ENCODE measurements at regions not wholly inside any gene's neighbourhood (a gene's known extent, or its start where the extent isn't known, plus 50 kb on each side); places are given as distances from the start of the nearest gene placed in this dataset.

- H3K9ac ChIP-seq: no peak overlapping the region
- H3K4me3 ChIP-seq (IDR thresholded peaks at IDR 0.05; ENCODE audit: insufficient read depth, low read depth, low read length): no peak overlapping the region
- no peak for TF ChIP-seq CTCF (conservative IDR thresholded peaks at IDR 0.05; ENCODE audit: low read depth, low read length)
- H3K4me2 ChIP-seq: no peak overlapping the region
- H3K4me1 ChIP-seq (ENCODE audit: low read depth, poor library complexity, severe bottlenecking): peaks cover 4% of the 10 kb centered on the region
- no peaks in the 10 kb centered on the region for H3K79me2 ChIP-seq (ENCODE audit: insufficient read depth, low read depth)
- no peaks in the 10 kb centered on the region for H4K20me1 ChIP-seq (ENCODE audit: insufficient read depth)
- H2AFZ ChIP-seq (ENCODE audit: low read depth): no peak overlapping the region
- no peaks in the 10 kb centered on the region for H3K36me3 ChIP-seq (ENCODE audit: insufficient read depth)
- H3K27me3 ChIP-seq (ENCODE audit: insufficient read depth, low read depth): no peaks in the 10 kb centered on the region
- H3K27ac ChIP-seq: no peak overlapping the region
Observed at GRCh38 chr14:44131861-44132260, 375.2 kb downstream of the FSCB start.

GRCh38 chr14:44113769-44114730 lies 393.0 kb downstream of the FSCB start:
- no peak overlapping the region for H3K4me2 ChIP-seq
- H3K27me3 ChIP-seq (ENCODE audit: insufficient read depth, low read depth): no peaks in the 10 kb centered on the region
- TF ChIP-seq CTCF (conservative IDR thresholded peaks at IDR 0.05; ENCODE audit: low read depth, low read length): no peak
- H3K36me3 ChIP-seq (ENCODE audit: insufficient read depth): no peaks in the 10 kb centered on the region
- H3K4me3 ChIP-seq (IDR thresholded peaks at IDR 0.05; ENCODE audit: insufficient read depth, low read depth, low read length): no peak overlapping the region
- no peak overlapping the region for H3K9ac ChIP-seq
- H3K4me1 ChIP-seq (ENCODE audit: low read depth, poor library complexity, severe bottlenecking): no peaks in the 10 kb centered on the region
- H3K27ac ChIP-seq: no peak overlapping the region
- H2AFZ ChIP-seq (ENCODE audit: low read depth): no peak overlapping the region
- no peaks in the 10 kb centered on the region for H4K20me1 ChIP-seq (ENCODE audit: insufficient read depth)
- no peaks in the 10 kb centered on the region for H3K79me2 ChIP-seq (ENCODE audit: insufficient read depth, low read depth)

- Histone ChIP-seq H3K79me2 (ENCODE audit: insufficient read depth, low read depth) (no peaks in the 10 kb centered on the region), H2AFZ (ENCODE audit: low read depth) (no peak overlapping the region), H3K27ac (no peak overlapping the region), H3K36me3 (ENCODE audit: insufficient read depth) (no peaks in the 10 kb centered on the region), H3K4me1 (ENCODE audit: low read depth, poor library complexity, severe bottlenecking) (no peaks in the 10 kb centered on the region), H3K9ac (no peak overlapping the region), H3K27me3 (ENCODE audit: insufficient read depth, low read depth) (no peaks in the 10 kb centered on the region), H4K20me1 (ENCODE audit: insufficient read depth) (no peaks in the 10 kb centered on the region), H3K4me3 (IDR thresholded peaks at IDR 0.05; ENCODE audit: insufficient read depth, low read depth, low read length) (no peak overlapping the region), H3K4me2 (no peak overlapping the region)
- TF ChIP-seq CTCF (conservative IDR thresholded peaks at IDR 0.05; ENCODE audit: low read depth, low read length): no peak
Observed at GRCh38 chr14:44112774-44113460, 394.2 kb downstream of the FSCB start.

DNA sequence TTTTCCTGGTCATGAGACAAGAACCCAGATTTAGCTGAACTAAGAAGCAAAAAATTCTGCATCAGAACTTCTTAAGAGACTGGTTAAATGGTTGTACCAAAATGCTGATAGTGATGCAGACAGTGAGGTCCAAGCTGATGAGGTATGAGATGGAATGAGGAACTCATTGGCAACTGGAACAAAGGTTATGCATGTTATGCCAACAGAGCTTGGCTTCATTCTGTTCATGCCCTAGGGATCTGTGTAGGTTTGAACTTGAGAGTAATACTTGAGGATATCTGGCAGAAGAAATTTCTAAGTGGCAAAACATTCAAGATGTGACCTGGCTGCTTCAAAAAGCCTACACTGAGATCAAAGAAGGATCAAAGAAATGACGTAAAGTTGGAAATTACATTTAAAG lies 398.0 kb downstream of the FSCB start:
- Histone ChIP-seq H3K9ac (no peak overlapping the region), H2AFZ (ENCODE audit: low read depth) (no peak overlapping the region), H3K4me3 (IDR thresholded peaks at IDR 0.05; ENCODE audit: insufficient read depth, low read depth, low read length) (no peak overlapping the region), H4K20me1 (ENCODE audit: insufficient read depth) (no peaks in the 10 kb centered on the region), H3K4me1 (ENCODE audit: low read depth, poor library complexity, severe bottlenecking) (no peaks in the 10 kb centered on the region), H3K79me2 (ENCODE audit: insufficient read depth, low read depth) (no peaks in the 10 kb centered on the region), H3K27ac (no peak overlapping the region), H3K36me3 (ENCODE audit: insufficient read depth) (no peaks in the 10 kb centered on the region), H3K4me2 (no peak overlapping the region), H3K27me3 (ENCODE audit: insufficient read depth, low read depth) (no peaks in the 10 kb centered on the region)
- no peak for TF ChIP-seq CTCF (conservative IDR thresholded peaks at IDR 0.05; ENCODE audit: low read depth, low read length)

Measured in KMS-11 (cell line).